ENCODE measurements at regions not wholly inside any gene's neighbourhood (a gene's known extent, or its start where the extent isn't known, plus 50 kb on each side); places are given as distances from the start of the nearest gene placed in this dataset.

DNA sequence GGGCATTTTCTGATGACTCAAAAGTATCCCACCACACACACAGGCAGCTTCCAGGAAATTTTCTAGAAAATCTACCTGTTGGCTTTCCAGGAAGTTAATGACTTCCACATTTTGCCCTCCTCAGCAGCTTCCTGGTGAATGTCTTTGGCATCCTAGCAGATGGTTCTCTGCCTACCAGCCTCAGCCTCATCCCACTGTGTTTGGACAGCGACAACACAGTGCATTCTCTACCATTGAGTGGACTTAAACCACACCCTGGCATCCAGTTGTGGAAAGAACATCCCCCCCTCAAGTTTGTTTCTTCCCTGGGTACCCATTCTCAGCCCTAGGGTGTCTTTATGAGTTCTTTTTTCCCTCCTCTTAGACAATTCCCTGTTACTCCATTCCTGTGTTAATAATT, 50.8 kb upstream of the GADL1 start:
- no peak overlapping the region for H2AFZ ChIP-seq (ENCODE audit: low read depth, low read length)
- H3K4me3 ChIP-seq (replicated peaks in 1 of 3; ENCODE audit: insufficient read depth in 1 of 3, low read depth in 1 of 3, low read length in 3 of 3) = no peak overlapping the region
- no peaks in the 10 kb centered on the region for H3K79me2 ChIP-seq (ENCODE audit: control insufficient read depth, insufficient read depth, low read length)
- peaks cover 2 to 5% of the 10 kb centered on the region in 2 experiments for H3K27me3 ChIP-seq (ENCODE audit: control insufficient read depth in 2 of 2, insufficient read depth in 2 of 2, low read length in 2 of 2)
- FAIRE-seq = no peak
- CTCF ChIA-PET = no interaction called here
- no peak overlapping the region for H3K4me2 ChIP-seq (ENCODE audit: insufficient read depth, low read length)
- intact Hi-C loops (cut with micrococcal nuclease) (no loop called here), dilution Hi-C loops (cut with MboI; ENCODE audit: extremely low pct_ligation_motif_present, low sequenced_read_pairs) (no loop called here)
- no peaks in the 10 kb centered on the region for H3K36me3 ChIP-seq (ENCODE audit: control insufficient read depth in 2 of 2, extremely low read depth in 1 of 2, insufficient read depth in 2 of 2, low read length in 2 of 2)
- H4K20me1 ChIP-seq (replicated peaks; ENCODE audit: control insufficient read depth, extremely low read depth, insufficient read depth, low read length) = no peaks in the 10 kb centered on the region
- no peak overlapping the region for H3K27ac ChIP-seq (ENCODE audit: insufficient read depth, low read depth, low read length)
- H3K4me1 ChIP-seq (ENCODE audit: control insufficient read depth, extremely low read depth, insufficient read depth, low read length) = no peaks in the 10 kb centered on the region
- DNase-seq (ENCODE audit: low read depth, low spot score) = no peak
- BruUV-seq (replicated peaks) = no TSS peak
- H3K9ac ChIP-seq (replicated peaks; ENCODE audit: extremely low read depth, insufficient read depth, low read length) = no peak overlapping the region
- POLR2A ChIA-PET = no interaction called here
- no peaks in the 10 kb centered on the region for H3K9me3 ChIP-seq (replicated peaks; ENCODE audit: control insufficient read depth, insufficient read depth, low read length)
- TF ChIP-seq, protein P1, sequence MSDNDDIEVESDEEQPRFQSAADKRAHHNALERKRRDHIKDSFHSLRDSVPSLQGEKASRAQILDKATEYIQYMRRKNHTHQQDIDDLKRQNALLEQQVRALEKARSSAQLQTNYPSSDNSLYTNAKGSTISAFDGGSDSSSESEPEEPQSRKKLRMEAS (IDR thresholded peaks at IDR 0.05; ENCODE audit: insufficient read depth, insufficient read length) = no peak
- no peak for TF ChIP-seq EZH2 (IDR thresholded peaks at IDR 0.05; ENCODE audit: borderline replicate concordance, low read depth, low read length, severe bottlenecking)
- H3K9me1 ChIP-seq (replicated peaks; ENCODE audit: control insufficient read depth, extremely low read depth, insufficient read depth, low read length) = no peaks in the 10 kb centered on the region

DNA sequence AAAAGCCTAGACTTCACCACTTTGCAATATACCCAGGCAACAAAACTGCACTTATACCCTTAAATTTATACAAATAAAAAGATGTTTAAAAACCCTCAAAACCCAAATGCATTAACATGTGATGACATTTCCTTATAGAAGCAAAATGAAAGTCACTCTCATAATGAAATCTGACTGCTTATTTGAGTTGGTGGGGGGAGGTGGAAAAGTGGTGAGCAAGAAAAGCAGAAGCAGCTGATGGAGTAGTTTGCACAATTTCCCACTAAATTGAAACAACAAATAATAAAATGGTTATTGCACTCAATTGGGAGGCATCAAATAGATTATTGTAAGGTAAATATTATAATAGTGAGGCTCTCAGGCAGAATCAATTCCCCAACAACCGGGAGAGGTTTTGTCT, 54.0 kb upstream of the GADL1 start:
- CTCF ChIA-PET = no interaction called here

More for the DNA sequence above, 54.0 kb upstream of the GADL1 start:
- Histone ChIP-seq H3K27ac (ENCODE audit: insufficient read depth, low read depth, low read length) (no peak overlapping the region), H3K27me3 (ENCODE audit: control insufficient read depth in 2 of 2, insufficient read depth in 2 of 2, low read length in 2 of 2) (peaks cover 4 to 5% of the 10 kb centered on the region in 2 experiments), H3K36me3 (ENCODE audit: control insufficient read depth in 2 of 2, extremely low read depth in 1 of 2, insufficient read depth in 2 of 2, low read length in 2 of 2) (no peaks in the 10 kb centered on the region), H3K9me3 (replicated peaks; ENCODE audit: control insufficient read depth, insufficient read depth, low read length) (no peaks in the 10 kb centered on the region), H3K9ac (replicated peaks; ENCODE audit: extremely low read depth, insufficient read depth, low read length) (no peak overlapping the region), H3K79me2 (ENCODE audit: control insufficient read depth, insufficient read depth, low read length) (no peaks in the 10 kb centered on the region), H2AFZ (ENCODE audit: low read depth, low read length) (no peak overlapping the region), H3K9me1 (replicated peaks; ENCODE audit: control insufficient read depth, extremely low read depth, insufficient read depth, low read length) (no peaks in the 10 kb centered on the region), H3K4me3 (replicated peaks in 1 of 3; ENCODE audit: insufficient read depth in 1 of 3, low read depth in 1 of 3, low read length in 3 of 3) (no peak overlapping the region), H4K20me1 (replicated peaks; ENCODE audit: control insufficient read depth, extremely low read depth, insufficient read depth, low read length) (no peaks in the 10 kb centered on the region), H3K4me1 (ENCODE audit: control insufficient read depth, extremely low read depth, insufficient read depth, low read length) (no peaks in the 10 kb centered on the region), H3K4me2 (ENCODE audit: insufficient read depth, low read length) (no peak overlapping the region)
- intact Hi-C loops (cut with micrococcal nuclease) = no loop called here
- BruUV-seq (replicated peaks) = no TSS peak
- no peak for TF ChIP-seq FOS (IDR thresholded peaks at IDR 0.05; ENCODE audit: borderline replicate concordance, insufficient read depth, low read length)
- no peak for TF ChIP-seq EZH2 (IDR thresholded peaks at IDR 0.05; ENCODE audit: borderline replicate concordance, low read depth, low read length, severe bottlenecking)
- TF ChIP-seq, protein P1 (IDR thresholded peaks at IDR 0.05; ENCODE audit: insufficient read depth, insufficient read length) = no peak
- no peak for TF ChIP-seq POLR2AphosphoS5 (IDR thresholded peaks at IDR 0.05; ENCODE audit: insufficient read depth, low read depth, low read length)
- no peak for TF ChIP-seq GATA2 (IDR thresholded peaks at IDR 0.05; ENCODE audit: insufficient read depth, insufficient read length, low read depth, low read length)
- no peak for TF ChIP-seq JUN (IDR thresholded peaks at IDR 0.05; ENCODE audit: borderline replicate concordance, insufficient read depth, insufficient read length, low read depth)
- TF ChIP-seq, protein P2, sequence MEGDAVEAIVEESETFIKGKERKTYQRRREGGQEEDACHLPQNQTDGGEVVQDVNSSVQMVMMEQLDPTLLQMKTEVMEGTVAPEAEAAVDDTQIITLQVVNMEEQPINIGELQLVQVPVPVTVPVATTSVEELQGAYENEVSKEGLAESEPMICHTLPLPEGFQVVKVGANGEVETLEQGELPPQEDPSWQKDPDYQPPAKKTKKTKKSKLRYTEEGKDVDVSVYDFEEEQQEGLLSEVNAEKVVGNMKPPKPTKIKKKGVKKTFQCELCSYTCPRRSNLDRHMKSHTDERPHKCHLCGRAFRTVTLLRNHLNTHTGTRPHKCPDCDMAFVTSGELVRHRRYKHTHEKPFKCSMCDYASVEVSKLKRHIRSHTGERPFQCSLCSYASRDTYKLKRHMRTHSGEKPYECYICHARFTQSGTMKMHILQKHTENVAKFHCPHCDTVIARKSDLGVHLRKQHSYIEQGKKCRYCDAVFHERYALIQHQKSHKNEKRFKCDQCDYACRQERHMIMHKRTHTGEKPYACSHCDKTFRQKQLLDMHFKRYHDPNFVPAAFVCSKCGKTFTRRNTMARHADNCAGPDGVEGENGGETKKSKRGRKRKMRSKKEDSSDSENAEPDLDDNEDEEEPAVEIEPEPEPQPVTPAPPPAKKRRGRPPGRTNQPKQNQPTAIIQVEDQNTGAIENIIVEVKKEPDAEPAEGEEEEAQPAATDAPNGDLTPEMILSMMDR (IDR thresholded peaks at IDR 0.05; ENCODE audit: extremely low read depth in 1 of 2, insufficient read depth in 1 of 2, low read depth in 1 of 2, low read length in 2 of 2) = no peak
- no peak for DNase-seq (ENCODE audit: low read depth, low spot score)
- POLR2A ChIA-PET = no interaction called here
- dilution Hi-C loops (cut with MboI; ENCODE audit: extremely low pct_ligation_motif_present, low sequenced_read_pairs) = no loop called here
- FAIRE-seq = no peak

Data from endothelial cell of umbilical vein (primary cell).